Upper lobe of left lung (tissue), 4 donors: ENCODE measurements at regions not wholly inside any gene's neighbourhood (a gene's known extent, or its start where the extent isn't known, plus 50 kb on each side); places are given as distances from the start of the nearest gene placed in this dataset.

Experiments
- EP300 ChIP-seq, 4 donors: sonication (generic); formaldehyde crosslinking; IDR thresholded peaks; one replicate each; pipeline ENCODE4 v1.5.1; 2017; ENCODE audit warnings: antibody characterized with exemption in 4 of 4, control low read depth in 2 of 4
- POLR2A ChIP-seq, 4 donors: fragments of 450-650 bp; IDR thresholded peaks; one replicate each; pipeline ENCODE4 v1.5.1; 2016 to 2017; ENCODE audit warnings: antibody characterized with exemption in 4 of 4, mild to moderate bottlenecking in 2 of 4
- TF ChIP-seq, protein P1 (sequence below), 6 experiments: fragments of 450-650 bp in 4 of 6; fragments of 200-600 bp in 2 of 6; sonication (generic) in 2 of 6; IDR thresholded peaks; one replicate each; pipeline ENCODE4 v1.5.1; 2016 to 2019; ENCODE audit warnings: antibody characterized with exemption in 6 of 6

DNA sequence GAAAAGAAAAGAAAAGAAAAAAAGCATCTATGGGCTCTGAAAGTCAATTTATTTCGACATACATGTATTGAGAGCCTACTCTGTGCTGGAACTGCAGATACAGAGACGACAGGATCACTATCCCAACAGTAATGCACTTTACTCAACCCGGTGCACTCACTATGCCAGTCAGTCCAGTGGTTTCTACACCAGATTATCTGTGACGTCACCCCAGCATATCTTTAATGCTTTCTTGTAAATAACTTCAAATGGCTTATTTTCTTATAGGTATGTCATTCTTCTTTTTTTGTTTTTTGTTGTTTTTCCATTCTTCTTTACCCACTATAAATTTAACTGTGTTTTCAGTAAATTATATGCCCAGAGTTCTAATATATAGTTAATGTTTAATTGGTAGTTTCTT lies 800.0 kb upstream of the FANCL start:
- no peak for TF ChIP-seq POLR2A (IDR thresholded peaks at IDR 0.05)
- TF ChIP-seq, protein P1, sequence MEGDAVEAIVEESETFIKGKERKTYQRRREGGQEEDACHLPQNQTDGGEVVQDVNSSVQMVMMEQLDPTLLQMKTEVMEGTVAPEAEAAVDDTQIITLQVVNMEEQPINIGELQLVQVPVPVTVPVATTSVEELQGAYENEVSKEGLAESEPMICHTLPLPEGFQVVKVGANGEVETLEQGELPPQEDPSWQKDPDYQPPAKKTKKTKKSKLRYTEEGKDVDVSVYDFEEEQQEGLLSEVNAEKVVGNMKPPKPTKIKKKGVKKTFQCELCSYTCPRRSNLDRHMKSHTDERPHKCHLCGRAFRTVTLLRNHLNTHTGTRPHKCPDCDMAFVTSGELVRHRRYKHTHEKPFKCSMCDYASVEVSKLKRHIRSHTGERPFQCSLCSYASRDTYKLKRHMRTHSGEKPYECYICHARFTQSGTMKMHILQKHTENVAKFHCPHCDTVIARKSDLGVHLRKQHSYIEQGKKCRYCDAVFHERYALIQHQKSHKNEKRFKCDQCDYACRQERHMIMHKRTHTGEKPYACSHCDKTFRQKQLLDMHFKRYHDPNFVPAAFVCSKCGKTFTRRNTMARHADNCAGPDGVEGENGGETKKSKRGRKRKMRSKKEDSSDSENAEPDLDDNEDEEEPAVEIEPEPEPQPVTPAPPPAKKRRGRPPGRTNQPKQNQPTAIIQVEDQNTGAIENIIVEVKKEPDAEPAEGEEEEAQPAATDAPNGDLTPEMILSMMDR (IDR thresholded peaks at IDR 0.05), result no peak
- no peak for TF ChIP-seq EP300 (IDR thresholded peaks at IDR 0.05)
